Neural cell (in vitro differentiated cells): ENCODE measurements at regions not wholly inside any gene's neighbourhood (a gene's known extent, or its start where the extent isn't known, plus 50 kb on each side); places are given as distances from the start of the nearest gene placed in this dataset.

Experiments used
- H2AFZ ChIP-seq: fragments of 200-600, 300-800 bp; sonication (generic), shearing (Covaris generic); 2 replicates; pipeline ENCODE4 v1.6.0; 2014; ENCODE audit warnings: low read depth, mild to moderate bottlenecking, antibody characterized with exemption, low read length, moderate library complexity
- H3F3A ChIP-seq: fragments of 200-600 bp; shearing (Covaris generic); 2 replicates; pipeline ENCODE4 v1.6.1; 2016; ENCODE audit warnings: mild to moderate bottlenecking, moderate library complexity, mixed read lengths, antibody characterized with exemption, low read length; ENCODE audit not compliant: insufficient read depth, poor library complexity, severe bottlenecking
- H3K27ac ChIP-seq: fragments of 200-600, 300-800 bp; sonication (generic), shearing (Covaris generic); 2 replicates; pipeline ENCODE4 v1.5.1; 2014; ENCODE audit warnings: mild to moderate bottlenecking, low read length, moderate library complexity
- H3K27me3 ChIP-seq: fragments of 300-800, 200-600 bp; sonication (generic), shearing (Covaris generic); 2 replicates; pipeline ENCODE4 v1.6.0; 2014; ENCODE audit warnings: mild to moderate bottlenecking, low read depth, low read length, moderate library complexity; ENCODE audit not compliant: insufficient read depth
- H3K36me3 ChIP-seq: fragments of 300-800, 200-600 bp; sonication (generic), shearing (Covaris generic); 2 replicates; pipeline ENCODE4 v1.5.1; 2014; ENCODE audit warnings: mild to moderate bottlenecking, antibody characterized with exemption, low read length, moderate library complexity; ENCODE audit not compliant: insufficient read depth
- H3K4me2 ChIP-seq: fragments of 300-800, 200-600 bp; sonication (generic), shearing (Covaris generic); 2 replicates; pipeline ENCODE4 v1.6.0; 2014; ENCODE audit warnings: mild to moderate bottlenecking, low read length
- H3K4me3 ChIP-seq: fragments of 300-800, 200-600 bp; sonication (generic), shearing (Covaris generic); 2 replicates; pipeline ENCODE4 v1.5.1; 2014; ENCODE audit warnings: mild to moderate bottlenecking, low read length, moderate library complexity
- H3K79me2 ChIP-seq: fragments of 200-600 bp; shearing (Covaris generic); replicated peaks from 2 replicates; pipeline ENCODE4 v1.6.0; 2014; ENCODE audit warnings: mild to moderate bottlenecking, low read length, moderate library complexity; ENCODE audit not compliant: insufficient read depth
- H3K9ac ChIP-seq: fragments of 300-800, 200-600 bp; sonication (generic), shearing (Covaris generic); 2 replicates; pipeline ENCODE4 v1.6.1; 2016; ENCODE audit warnings: mild to moderate bottlenecking, low read length, mixed read lengths
- H3K9me2 ChIP-seq: fragments of 200-600 bp; shearing (Covaris generic); 2 replicates; pipeline ENCODE4 v1.6.1; 2016; ENCODE audit warnings: mild to moderate bottlenecking, low read length, mixed read lengths; ENCODE audit not compliant: insufficient read depth
- H3K9me3 ChIP-seq: fragments of 200-600, 300-800 bp; sonication (generic), shearing (Covaris generic); 2 replicates; pipeline ENCODE4 v1.6.1; 2016; ENCODE audit warnings: mild to moderate bottlenecking, mixed run types, low read length, moderate library complexity, mixed read lengths
- H4K20me1 ChIP-seq: fragments of 200-600 bp; shearing (Covaris generic); 2 replicates; pipeline ENCODE4 v1.6.1; 2016; ENCODE audit warnings: mild to moderate bottlenecking, mixed run types; ENCODE audit not compliant: insufficient read depth
- CTCF ChIP-seq: fragments of 450-650 bp; IDR thresholded peaks from 2 replicates; pipeline ENCODE4 v1.5.1; 2014; ENCODE audit warnings: antibody characterized with exemption, mild to moderate bottlenecking, moderate library complexity; ENCODE audit not compliant: poor library complexity, severe bottlenecking
- EP300 ChIP-seq: fragments of 450-650 bp; conservative IDR thresholded peaks from 2 replicates; pipeline ENCODE4 v1.6.1; 2014; ENCODE audit warnings: antibody characterized with exemption, mild to moderate bottlenecking, moderate library complexity; ENCODE audit not compliant: poor library complexity, severe bottlenecking
- EZH2 ChIP-seq: fragments of 200-600, 300-800 bp; shearing (Covaris generic), sonication (generic); IDR thresholded peaks from 2 replicates; pipeline ENCODE4 v1.6.1; 2014; ENCODE audit warnings: antibody characterized with exemption, low read length, borderline replicate concordance, mild to moderate bottlenecking; ENCODE audit not compliant: insufficient read depth, poor library complexity, severe bottlenecking
- MXI1 ChIP-seq: fragments of 450-650 bp; conservative IDR thresholded peaks from 2 replicates; pipeline ENCODE4 v1.6.1; 2014; ENCODE audit warnings: antibody characterized with exemption, mild to moderate bottlenecking; ENCODE audit not compliant: poor library complexity, severe bottlenecking
- POLR2AphosphoS5 ChIP-seq: IDR thresholded peaks from 2 replicates; pipeline ENCODE4 v1.6.1; 2012
- RAD21 ChIP-seq: fragments of 450-650 bp; conservative IDR thresholded peaks from 2 replicates; pipeline ENCODE4 v1.6.1; 2014; ENCODE audit warnings: antibody characterized with exemption, mild to moderate bottlenecking, moderate library complexity
- SMC3 ChIP-seq: fragments of 450-650 bp; conservative IDR thresholded peaks from 2 replicates; pipeline ENCODE4 v1.6.1; 2014; ENCODE audit warnings: antibody characterized with exemption, mild to moderate bottlenecking, moderate library complexity; ENCODE audit not compliant: poor library complexity
- TAF1 ChIP-seq: IDR thresholded peaks from 2 replicates; pipeline ENCODE4 v1.6.1; 2012; ENCODE audit warnings: low read depth
- TF ChIP-seq, protein P1 (sequence below): IDR thresholded peaks from 2 replicates; pipeline ENCODE4 v1.6.1; 2012; ENCODE audit warnings: borderline replicate concordance

DNA sequence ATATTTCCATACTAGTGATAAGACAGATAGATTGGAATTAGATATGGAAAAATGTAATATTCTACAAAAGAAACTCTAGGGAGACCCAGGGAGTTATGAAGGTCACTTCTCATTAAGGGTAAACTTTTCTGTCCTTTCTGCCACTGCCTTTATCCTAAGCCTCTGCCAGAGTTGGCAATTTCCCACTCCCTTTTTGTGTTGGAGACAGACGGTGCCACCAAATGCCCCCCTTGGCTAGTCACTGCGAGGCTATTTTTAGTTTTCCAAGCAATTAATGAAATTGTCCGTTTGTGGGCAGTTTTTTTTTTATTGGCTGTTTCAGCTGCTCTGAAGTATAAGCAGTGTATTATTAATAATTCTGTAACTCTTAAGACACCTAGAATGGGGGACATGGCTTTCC, 67.6 kb upstream of the TENM4 start:
- Histone ChIP-seq H3K36me3 (no peaks in the 10 kb centered on the region), H3K9ac (no peak overlapping the region), H2AFZ (no peak overlapping the region), H3K79me2 (no peaks in the 10 kb centered on the region), H3K27me3 (no peaks in the 10 kb centered on the region), H3K9me3 (no peaks in the 10 kb centered on the region), H3K27ac (no peak overlapping the region), H4K20me1 (no peaks in the 10 kb centered on the region), H3F3A (no peaks in the 10 kb centered on the region), H3K9me2 (no peaks in the 10 kb centered on the region), H3K4me3 (no peak overlapping the region), H3K4me2 (no peak overlapping the region)
- TF ChIP-seq EP300 = no peak
- no peak for TF ChIP-seq EZH2
- no peak for TF ChIP-seq POLR2AphosphoS5
- TF ChIP-seq MXI1 = no peak

DNA sequence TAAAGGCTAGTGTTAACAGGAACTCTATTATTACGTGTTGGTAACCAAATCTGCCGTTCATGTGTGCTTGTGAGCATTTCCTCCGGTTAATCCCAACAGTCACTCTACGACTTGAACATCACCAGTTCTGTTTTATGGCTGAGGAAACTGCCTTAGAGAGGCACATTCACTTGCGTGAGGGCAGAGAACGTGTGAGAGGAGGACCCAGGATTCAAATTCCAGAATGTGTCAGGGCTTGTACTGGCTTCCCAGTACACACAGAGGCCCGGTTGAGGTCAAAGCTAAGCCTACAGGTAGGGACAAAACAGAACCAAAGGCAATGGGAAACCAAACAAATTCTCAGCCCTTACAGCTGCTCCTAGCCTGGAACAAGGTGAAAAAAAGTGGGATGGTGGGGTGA, 66.9 kb upstream of the TENM4 start:
- no peaks in the 10 kb centered on the region for H3K9me2 ChIP-seq
- H3F3A ChIP-seq = no peaks in the 10 kb centered on the region
- H3K27me3 ChIP-seq = no peaks in the 10 kb centered on the region
- no peak for TF ChIP-seq SMC3
- TF ChIP-seq TAF1 = no peak
- TF ChIP-seq EP300 = no peak
- TF ChIP-seq RAD21 = no peak
- TF ChIP-seq CTCF = no peak
- TF ChIP-seq, protein P1, sequence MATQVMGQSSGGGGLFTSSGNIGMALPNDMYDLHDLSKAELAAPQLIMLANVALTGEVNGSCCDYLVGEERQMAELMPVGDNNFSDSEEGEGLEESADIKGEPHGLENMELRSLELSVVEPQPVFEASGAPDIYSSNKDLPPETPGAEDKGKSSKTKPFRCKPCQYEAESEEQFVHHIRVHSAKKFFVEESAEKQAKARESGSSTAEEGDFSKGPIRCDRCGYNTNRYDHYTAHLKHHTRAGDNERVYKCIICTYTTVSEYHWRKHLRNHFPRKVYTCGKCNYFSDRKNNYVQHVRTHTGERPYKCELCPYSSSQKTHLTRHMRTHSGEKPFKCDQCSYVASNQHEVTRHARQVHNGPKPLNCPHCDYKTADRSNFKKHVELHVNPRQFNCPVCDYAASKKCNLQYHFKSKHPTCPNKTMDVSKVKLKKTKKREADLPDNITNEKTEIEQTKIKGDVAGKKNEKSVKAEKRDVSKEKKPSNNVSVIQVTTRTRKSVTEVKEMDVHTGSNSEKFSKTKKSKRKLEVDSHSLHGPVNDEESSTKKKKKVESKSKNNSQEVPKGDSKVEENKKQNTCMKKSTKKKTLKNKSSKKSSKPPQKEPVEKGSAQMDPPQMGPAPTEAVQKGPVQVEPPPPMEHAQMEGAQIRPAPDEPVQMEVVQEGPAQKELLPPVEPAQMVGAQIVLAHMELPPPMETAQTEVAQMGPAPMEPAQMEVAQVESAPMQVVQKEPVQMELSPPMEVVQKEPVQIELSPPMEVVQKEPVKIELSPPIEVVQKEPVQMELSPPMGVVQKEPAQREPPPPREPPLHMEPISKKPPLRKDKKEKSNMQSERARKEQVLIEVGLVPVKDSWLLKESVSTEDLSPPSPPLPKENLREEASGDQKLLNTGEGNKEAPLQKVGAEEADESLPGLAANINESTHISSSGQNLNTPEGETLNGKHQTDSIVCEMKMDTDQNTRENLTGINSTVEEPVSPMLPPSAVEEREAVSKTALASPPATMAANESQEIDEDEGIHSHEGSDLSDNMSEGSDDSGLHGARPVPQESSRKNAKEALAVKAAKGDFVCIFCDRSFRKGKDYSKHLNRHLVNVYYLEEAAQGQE = no peak
- TF ChIP-seq POLR2AphosphoS5 = no peak
- TF ChIP-seq EZH2 = no peak
- TF ChIP-seq MXI1 = no peak
- H3K4me3 ChIP-seq = no peak overlapping the region
- H3K4me2 ChIP-seq = no peak overlapping the region
- H2AFZ ChIP-seq = no peak overlapping the region
- no peak overlapping the region for H3K27ac ChIP-seq
- H4K20me1 ChIP-seq = no peaks in the 10 kb centered on the region
- no peak overlapping the region for H3K9ac ChIP-seq
- H3K79me2 ChIP-seq = no peaks in the 10 kb centered on the region
- H3K36me3 ChIP-seq = no peaks in the 10 kb centered on the region
- no peaks in the 10 kb centered on the region for H3K9me3 ChIP-seq
